ENCODE measurements at regions not wholly inside any gene's neighbourhood (a gene's known extent, or its start where the extent isn't known, plus 50 kb on each side); places are given as distances from the start of the nearest gene placed in this dataset.

DNA sequence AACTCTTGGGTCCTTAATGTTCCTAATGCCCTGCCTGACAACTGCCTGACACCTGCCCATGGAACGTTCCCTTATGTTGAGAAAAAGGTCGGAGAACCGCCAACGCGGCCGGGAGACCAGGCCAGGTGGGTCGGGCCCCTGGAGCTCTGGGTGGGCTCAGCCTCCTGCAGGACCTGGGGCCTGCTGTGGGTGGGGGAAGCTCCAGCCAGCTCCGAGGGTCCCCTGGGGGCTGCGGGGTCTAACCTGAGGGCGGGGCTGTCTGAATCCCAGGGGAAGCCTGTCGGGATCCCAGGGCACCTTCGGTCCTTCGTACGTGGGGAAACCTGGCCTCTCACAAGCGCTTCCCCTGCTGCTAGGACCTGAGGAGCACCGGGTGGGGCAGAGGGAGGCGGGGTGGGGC, 296.0 kb downstream of the NDUFA10 start:
- no peak overlapping the region for H3K4me3 ChIP-seq (ENCODE audit: low read depth, low read length)
- no peak for DNase-seq (ENCODE audit: low read depth)
- TF ChIP-seq, protein P1, sequence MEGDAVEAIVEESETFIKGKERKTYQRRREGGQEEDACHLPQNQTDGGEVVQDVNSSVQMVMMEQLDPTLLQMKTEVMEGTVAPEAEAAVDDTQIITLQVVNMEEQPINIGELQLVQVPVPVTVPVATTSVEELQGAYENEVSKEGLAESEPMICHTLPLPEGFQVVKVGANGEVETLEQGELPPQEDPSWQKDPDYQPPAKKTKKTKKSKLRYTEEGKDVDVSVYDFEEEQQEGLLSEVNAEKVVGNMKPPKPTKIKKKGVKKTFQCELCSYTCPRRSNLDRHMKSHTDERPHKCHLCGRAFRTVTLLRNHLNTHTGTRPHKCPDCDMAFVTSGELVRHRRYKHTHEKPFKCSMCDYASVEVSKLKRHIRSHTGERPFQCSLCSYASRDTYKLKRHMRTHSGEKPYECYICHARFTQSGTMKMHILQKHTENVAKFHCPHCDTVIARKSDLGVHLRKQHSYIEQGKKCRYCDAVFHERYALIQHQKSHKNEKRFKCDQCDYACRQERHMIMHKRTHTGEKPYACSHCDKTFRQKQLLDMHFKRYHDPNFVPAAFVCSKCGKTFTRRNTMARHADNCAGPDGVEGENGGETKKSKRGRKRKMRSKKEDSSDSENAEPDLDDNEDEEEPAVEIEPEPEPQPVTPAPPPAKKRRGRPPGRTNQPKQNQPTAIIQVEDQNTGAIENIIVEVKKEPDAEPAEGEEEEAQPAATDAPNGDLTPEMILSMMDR (IDR thresholded peaks at IDR 0.05; ENCODE audit: insufficient read depth, low read depth, low read length) = no peak

DNA sequence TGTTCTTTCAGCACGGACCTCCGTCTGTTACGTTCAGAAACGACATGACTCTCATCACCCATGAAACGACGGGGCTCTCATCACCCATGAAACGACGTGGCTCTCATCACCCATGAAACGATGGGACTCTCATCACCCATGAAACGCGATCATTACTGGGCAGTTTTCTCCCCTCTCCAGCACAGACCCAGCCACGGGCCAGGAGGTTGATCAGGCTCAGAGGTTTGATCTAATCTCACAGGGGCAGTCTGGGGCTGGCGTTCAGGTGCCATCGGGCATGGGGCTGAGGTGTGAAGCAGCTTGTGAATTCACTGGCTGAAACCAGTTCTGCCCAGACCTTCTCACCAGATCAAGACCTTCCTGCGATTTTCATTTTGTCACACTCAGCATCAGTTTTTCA, 296.4 kb downstream of the NDUFA10 start:
- no peak overlapping the region for H3K4me3 ChIP-seq (ENCODE audit: low read depth, low read length)
- TF ChIP-seq, protein P1 (IDR thresholded peaks at IDR 0.05; ENCODE audit: insufficient read depth, low read depth, low read length) = no peak
- DNase-seq (ENCODE audit: low read depth) = no peak

DNA sequence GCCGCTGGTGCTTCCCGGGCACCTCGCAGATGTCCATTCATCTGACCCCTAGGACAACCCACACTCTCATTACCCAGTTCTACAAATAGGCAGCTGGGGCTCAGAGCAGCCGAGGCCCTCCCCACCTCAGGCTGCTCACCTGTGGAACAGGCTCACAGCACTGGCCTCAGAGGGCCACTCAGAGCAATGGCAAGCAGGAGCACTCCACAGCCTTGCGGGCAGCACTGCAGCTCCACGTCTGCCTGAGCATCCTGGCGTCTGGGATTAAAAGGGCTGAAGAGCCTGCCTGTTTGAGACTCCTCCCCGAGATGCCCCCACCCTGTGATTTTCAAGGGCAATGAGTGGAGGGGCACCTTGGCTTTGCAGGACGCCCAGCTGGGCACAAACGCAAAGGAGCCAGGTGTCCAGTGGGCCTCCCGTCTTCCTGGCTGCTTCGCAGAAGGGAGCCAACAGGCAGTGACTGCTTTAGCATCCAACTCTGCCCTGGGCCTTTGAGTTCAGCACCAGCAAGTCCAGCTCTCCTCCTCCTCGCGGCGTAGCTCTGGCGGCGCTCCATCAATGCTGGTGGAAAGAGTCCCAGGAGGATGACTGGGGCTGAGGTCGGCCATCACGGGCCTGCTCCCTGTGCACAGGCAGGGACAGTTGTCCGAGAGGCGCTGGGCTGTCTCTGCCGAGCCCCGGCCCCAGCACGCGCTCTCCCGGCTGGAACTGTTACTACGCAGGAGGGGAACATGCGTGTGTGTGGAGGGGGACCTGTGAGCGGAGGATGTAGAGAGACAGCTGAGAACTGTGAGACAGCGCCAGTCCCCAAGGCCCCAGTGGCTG, 297.2 kb downstream of the NDUFA10 start:
- TF ChIP-seq, protein P1 (IDR thresholded peaks at IDR 0.05; ENCODE audit: insufficient read depth, low read depth, low read length) = no peak
- DNase-seq (ENCODE audit: low read depth) = no peak
- H3K4me3 ChIP-seq (ENCODE audit: low read depth, low read length) = no peak overlapping the region

- TF ChIP-seq, protein P1 (IDR thresholded peaks at IDR 0.05; ENCODE audit: insufficient read depth, low read depth, low read length) = no peak
- no peak overlapping the region for H3K4me3 ChIP-seq (ENCODE audit: low read depth, low read length)
- DNase-seq (ENCODE audit: low read depth) = no peak
Observed at GRCh38 chr2:239727182-239727775, 297.9 kb downstream of the NDUFA10 start.

GRCh38 chr2:239726631-239727181, 298.4 kb downstream of the NDUFA10 start:
- TF ChIP-seq, protein P1 (IDR thresholded peaks at IDR 0.05; ENCODE audit: insufficient read depth, low read depth, low read length) = no peak
- no peak for DNase-seq (ENCODE audit: low read depth)
- no peak overlapping the region for H3K4me3 ChIP-seq (ENCODE audit: low read depth, low read length)

DNA sequence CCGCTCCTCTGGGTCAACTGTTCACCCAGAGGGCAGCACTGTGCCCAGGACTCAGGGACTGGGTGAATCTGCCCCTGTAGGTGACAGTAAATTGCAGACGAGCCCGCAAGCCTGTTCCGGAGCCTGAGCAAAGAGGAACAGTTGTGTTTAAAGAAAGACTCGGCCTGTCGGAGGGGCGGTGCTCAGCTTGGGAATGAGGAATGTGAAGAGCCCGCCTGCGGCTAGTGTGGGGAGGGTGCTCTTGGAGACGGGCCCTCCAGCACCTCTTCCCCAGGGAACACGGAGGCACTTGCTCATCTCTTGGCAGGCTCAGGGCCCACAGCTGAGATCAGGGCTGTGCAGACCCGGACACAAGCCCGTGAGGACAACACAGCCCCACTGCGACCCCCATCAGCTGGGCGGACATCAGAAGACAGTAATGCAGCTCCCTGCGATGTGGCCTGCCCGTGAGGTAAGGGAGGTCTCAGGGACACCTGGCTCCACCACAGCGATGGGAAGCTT, 299.0 kb downstream of the NDUFA10 start:
- no peak overlapping the region for H3K4me3 ChIP-seq (ENCODE audit: low read depth, low read length)
- no peak for DNase-seq (ENCODE audit: low read depth)
- TF ChIP-seq, protein P1 (IDR thresholded peaks at IDR 0.05; ENCODE audit: insufficient read depth, low read depth, low read length) = no peak
